ENCODE measurements at regions not wholly inside any gene's neighbourhood (a gene's known extent, or its start where the extent isn't known, plus 50 kb on each side); places are given as distances from the start of the nearest gene placed in this dataset.

DNA sequence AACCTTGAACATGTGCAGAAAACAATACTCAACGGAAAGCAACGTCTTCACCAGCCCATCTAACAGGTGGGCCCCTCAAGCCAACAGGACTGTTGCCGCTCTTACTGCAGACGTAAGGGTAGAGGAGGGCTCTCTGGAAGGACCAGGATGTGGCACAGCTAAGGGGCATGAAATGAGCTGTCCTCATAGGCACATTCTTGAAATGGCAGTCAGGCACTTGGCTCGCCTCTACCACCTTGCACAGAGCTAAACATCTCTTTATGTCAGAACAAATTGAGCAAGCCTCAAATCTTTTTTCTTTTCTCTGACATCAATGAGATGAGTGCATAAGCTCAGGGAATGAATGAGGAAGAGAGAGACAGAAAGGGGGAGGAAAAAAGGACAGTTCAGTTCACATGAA, 86.4 kb upstream of the ESRRG start:
- Histone ChIP-seq H3K27me3 (ENCODE audit: insufficient read depth, low read length, poor library complexity, severe bottlenecking) (no peaks in the 10 kb centered on the region), H3K36me3 (ENCODE audit: insufficient read depth, low read length) (no peaks in the 10 kb centered on the region), H2AFZ (ENCODE audit: low read length) (no peak overlapping the region), H3K9ac (ENCODE audit: low read depth, low read length, poor library complexity, severe bottlenecking) (no peak overlapping the region), H3K9me2 (replicated peaks; ENCODE audit: low read depth, low read length) (0 out of 2 replicates have a peak, but pooled peaks cover 3% of the 10 kb centered on the region), H3K4me3 (ENCODE audit: low read length, poor library complexity, severe bottlenecking) (no peak overlapping the region), H3K4me2 (ENCODE audit: low read depth, low read length, poor library complexity, severe bottlenecking) (no peak overlapping the region), H3K79me2 (ENCODE audit: insufficient read depth, low read length) (no peaks in the 10 kb centered on the region), H3K4me1 (ENCODE audit: insufficient read depth, low read length, poor library complexity, severe bottlenecking) (no peaks in the 10 kb centered on the region), H4K20me1 (ENCODE audit: insufficient read depth, low read length, poor library complexity, severe bottlenecking) (no peaks in the 10 kb centered on the region), H3F3A (ENCODE audit: low read depth) (no peaks in the 10 kb centered on the region), H3K9me3 (ENCODE audit: insufficient read depth, low read depth, low read length) (no peaks in the 10 kb centered on the region)
- no peak for TF ChIP-seq EZH2phosphoT487 (IDR thresholded peaks at IDR 0.05; ENCODE audit: borderline replicate concordance)
- TF ChIP-seq, protein P1, sequence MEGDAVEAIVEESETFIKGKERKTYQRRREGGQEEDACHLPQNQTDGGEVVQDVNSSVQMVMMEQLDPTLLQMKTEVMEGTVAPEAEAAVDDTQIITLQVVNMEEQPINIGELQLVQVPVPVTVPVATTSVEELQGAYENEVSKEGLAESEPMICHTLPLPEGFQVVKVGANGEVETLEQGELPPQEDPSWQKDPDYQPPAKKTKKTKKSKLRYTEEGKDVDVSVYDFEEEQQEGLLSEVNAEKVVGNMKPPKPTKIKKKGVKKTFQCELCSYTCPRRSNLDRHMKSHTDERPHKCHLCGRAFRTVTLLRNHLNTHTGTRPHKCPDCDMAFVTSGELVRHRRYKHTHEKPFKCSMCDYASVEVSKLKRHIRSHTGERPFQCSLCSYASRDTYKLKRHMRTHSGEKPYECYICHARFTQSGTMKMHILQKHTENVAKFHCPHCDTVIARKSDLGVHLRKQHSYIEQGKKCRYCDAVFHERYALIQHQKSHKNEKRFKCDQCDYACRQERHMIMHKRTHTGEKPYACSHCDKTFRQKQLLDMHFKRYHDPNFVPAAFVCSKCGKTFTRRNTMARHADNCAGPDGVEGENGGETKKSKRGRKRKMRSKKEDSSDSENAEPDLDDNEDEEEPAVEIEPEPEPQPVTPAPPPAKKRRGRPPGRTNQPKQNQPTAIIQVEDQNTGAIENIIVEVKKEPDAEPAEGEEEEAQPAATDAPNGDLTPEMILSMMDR (conservative IDR thresholded peaks at IDR 0.05; ENCODE audit: low read length): no peak

DNA sequence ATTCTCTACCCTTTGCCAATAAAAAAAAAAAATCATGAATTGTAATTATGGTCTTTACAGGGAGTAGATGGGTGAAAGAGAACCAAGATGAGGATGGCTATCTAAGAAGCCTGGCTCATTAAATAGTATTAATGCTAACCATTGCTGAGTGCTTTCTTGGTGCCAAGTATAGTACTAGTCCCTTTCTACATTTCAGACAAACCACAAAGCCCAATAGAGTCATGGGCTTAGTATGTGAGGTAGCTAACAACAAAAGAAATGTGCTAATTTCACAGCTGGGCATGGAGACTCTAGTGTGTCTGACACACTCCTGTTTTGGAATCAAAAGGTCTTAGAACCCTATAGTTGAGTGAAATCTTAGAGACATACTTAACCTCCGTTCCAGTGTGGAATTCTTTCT, 84.5 kb upstream of the ESRRG start:
- Histone ChIP-seq H3K36me3 (ENCODE audit: insufficient read depth, low read length) (no peaks in the 10 kb centered on the region), H4K20me1 (ENCODE audit: insufficient read depth, low read length, poor library complexity, severe bottlenecking) (no peaks in the 10 kb centered on the region), H2AFZ (ENCODE audit: low read length) (no peak overlapping the region), H3K9ac (ENCODE audit: low read depth, low read length, poor library complexity, severe bottlenecking) (no peak overlapping the region), H3K79me2 (ENCODE audit: insufficient read depth, low read length) (no peaks in the 10 kb centered on the region), H3K4me1 (ENCODE audit: insufficient read depth, low read length, poor library complexity, severe bottlenecking) (no peaks in the 10 kb centered on the region), H3F3A (ENCODE audit: low read depth) (no peaks in the 10 kb centered on the region), H3K4me3 (ENCODE audit: low read length, poor library complexity, severe bottlenecking) (no peak overlapping the region), H3K9me2 (replicated peaks; ENCODE audit: low read depth, low read length) (0 out of 2 replicates have a peak, but pooled peaks cover 3% of the 10 kb centered on the region), H3K27me3 (ENCODE audit: insufficient read depth, low read length, poor library complexity, severe bottlenecking) (no peaks in the 10 kb centered on the region), H3K4me2 (ENCODE audit: low read depth, low read length, poor library complexity, severe bottlenecking) (no peak overlapping the region), H3K9me3 (ENCODE audit: insufficient read depth, low read depth, low read length) (no peaks in the 10 kb centered on the region)
- no peak for TF ChIP-seq EZH2phosphoT487 (IDR thresholded peaks at IDR 0.05; ENCODE audit: borderline replicate concordance)
- TF ChIP-seq, protein P1 (conservative IDR thresholded peaks at IDR 0.05; ENCODE audit: low read length): no peak

DNA sequence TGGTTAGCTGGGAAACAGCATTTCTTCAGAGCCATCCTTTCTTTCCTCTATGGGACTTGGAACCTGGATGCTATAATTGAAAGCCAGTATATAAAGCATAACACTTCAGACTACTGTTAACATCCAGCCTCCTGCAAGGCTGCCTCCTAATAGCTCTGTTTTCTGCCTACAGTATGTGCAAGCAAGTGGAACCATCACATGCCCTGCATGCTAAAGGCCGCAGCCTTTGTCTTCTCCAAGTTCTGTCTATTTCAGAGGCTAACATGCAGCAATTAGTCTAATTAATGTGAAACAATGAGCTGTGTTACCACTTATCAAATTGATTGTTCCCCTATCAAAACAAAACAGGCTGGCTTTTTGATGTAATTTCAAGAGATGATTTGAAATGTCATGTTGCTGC, 82.7 kb upstream of the ESRRG start:
- H3K27me3 ChIP-seq (ENCODE audit: insufficient read depth, low read length, poor library complexity, severe bottlenecking): no peaks in the 10 kb centered on the region
- no peak overlapping the region for H3K9ac ChIP-seq (ENCODE audit: low read depth, low read length, poor library complexity, severe bottlenecking)
- H3K36me3 ChIP-seq (ENCODE audit: insufficient read depth, low read length): no peaks in the 10 kb centered on the region
- no peaks in the 10 kb centered on the region for H3K9me3 ChIP-seq (ENCODE audit: insufficient read depth, low read depth, low read length)
- no peak overlapping the region for H3K4me2 ChIP-seq (ENCODE audit: low read depth, low read length, poor library complexity, severe bottlenecking)
- no peaks in the 10 kb centered on the region for H4K20me1 ChIP-seq (ENCODE audit: insufficient read depth, low read length, poor library complexity, severe bottlenecking)
- H3K9me2 ChIP-seq (replicated peaks; ENCODE audit: low read depth, low read length): 0 out of 2 replicates have a peak, but pooled peaks cover 3% of the 10 kb centered on the region
- H2AFZ ChIP-seq (ENCODE audit: low read length): no peak overlapping the region
- no peaks in the 10 kb centered on the region for H3K79me2 ChIP-seq (ENCODE audit: insufficient read depth, low read length)
- no peak overlapping the region for H3K4me3 ChIP-seq (ENCODE audit: low read length, poor library complexity, severe bottlenecking)
- H3F3A ChIP-seq (ENCODE audit: low read depth): no peaks in the 10 kb centered on the region
- TF ChIP-seq EZH2phosphoT487 (IDR thresholded peaks at IDR 0.05; ENCODE audit: borderline replicate concordance): no peak
- TF ChIP-seq, protein P1 (conservative IDR thresholded peaks at IDR 0.05; ENCODE audit: low read length): no peak
- H3K4me1 ChIP-seq (ENCODE audit: insufficient read depth, low read length, poor library complexity, severe bottlenecking): no peaks in the 10 kb centered on the region

All from Loucy (cell line).